GM19467 (cell line): ENCODE measurements at regions not wholly inside any gene's neighbourhood (a gene's known extent, or its start where the extent isn't known, plus 50 kb on each side); places are given as distances from the start of the nearest gene placed in this dataset.
"Not testable (repeated sequence)": the region's sequence is repeated elsewhere in the genome, so short reads cannot be mapped to it uniquely, and the experiment has no call there.

Experiments used
- ATAC-seq: cut with Tn5 transposase; IDR thresholded peaks from one replicate; pipeline ENCODE4 v1.9.1; 2021; ENCODE audit warnings: mild to moderate bottlenecking, moderate library complexity; ENCODE audit not compliant: unreplicated experiment

DNA sequence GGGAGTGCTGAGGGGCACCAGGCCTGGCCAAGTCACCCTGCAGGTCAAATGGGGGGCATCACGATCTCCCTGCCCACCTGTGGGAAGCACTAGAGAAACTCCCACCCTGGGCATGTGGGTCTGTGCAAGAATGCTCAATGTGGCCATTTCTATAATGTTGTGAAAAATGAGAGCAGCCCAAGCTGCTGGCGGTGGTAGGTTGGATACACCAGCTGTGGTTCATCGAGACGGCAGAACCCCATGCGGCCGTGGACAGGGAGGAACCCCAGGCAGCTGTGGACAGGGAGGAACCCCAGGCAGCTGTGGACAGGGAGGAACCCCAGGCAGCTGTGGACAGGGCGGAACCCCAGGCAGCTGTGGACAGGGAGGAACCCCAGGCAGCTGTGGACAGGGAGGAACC is 129.1 kb downstream of the BRD1 start:
- ATAC-seq: not testable (repeated sequence)

DNA sequence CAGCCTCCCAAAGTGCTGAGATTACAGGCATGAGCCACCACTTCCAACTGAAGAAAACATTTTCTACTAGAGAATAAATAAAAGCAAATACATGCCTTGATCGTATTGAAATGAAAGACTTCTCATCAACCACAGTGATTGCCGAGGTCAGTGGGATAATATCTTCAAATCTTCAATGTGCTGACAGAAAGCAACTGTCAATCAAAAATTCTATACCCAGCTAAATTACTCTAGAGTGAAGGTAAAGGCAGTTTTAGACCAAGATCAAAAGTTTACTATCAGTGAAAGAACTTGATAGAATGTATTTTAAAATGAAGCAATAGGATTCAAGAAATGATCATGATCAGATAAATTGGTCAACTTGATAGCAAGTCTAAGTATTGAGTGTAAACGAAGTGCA is 130.6 kb downstream of the BRD1 start:
- no peak for ATAC-seq

GRCh38 chr22:49694462-49695260 is 133.0 kb downstream of the BRD1 start:
- no peak for ATAC-seq

DNA sequence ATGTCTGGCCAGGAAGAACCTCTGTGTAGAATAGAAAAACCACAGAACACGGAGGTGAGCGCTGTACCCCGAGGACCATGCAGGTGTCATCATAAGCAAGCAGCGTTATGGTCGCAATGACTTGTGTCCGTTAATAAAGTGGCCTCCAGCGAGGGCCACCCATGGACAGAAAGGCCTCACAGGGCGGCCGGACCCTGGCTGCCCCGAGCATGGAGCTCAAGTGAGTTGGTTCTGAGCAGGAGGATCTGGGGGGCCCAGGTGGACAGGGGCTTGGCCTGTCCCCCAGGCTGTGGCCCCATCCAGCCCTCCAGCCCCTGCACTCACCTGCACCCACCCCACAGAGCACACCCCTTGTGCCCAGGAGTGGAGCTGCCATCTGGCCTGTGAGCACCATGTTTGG is 133.8 kb downstream of the BRD1 start:
- no peak for ATAC-seq

DNA sequence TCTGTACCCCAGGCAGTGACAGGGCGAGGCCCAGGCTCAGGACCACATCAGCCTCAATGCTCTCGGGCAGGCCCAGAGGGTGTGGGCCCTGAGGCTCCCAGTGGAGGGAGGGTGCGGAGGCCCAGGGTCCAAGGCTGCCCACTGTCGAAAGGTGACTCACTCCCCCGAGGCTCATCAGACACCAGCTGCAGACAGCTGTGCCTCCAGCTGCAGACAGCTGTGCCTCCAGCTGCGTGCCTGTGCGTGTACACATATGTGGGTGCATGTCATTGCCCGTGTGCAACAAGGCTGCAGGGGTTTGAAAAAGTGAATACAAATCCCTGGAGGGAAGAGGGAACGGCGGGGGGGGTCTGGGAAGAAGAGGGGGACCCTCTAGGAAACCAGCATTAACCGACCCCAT is 134.3 kb downstream of the BRD1 start:
- no peak for ATAC-seq

- no peak for ATAC-seq
These were observed 135.0 kb downstream of the BRD1 start for GRCh38 chr22:49692499-49693225.

- ATAC-seq: no peak
These were observed 136.4 kb downstream of the BRD1 start for GRCh38 chr22:49691256-49691655.

DNA sequence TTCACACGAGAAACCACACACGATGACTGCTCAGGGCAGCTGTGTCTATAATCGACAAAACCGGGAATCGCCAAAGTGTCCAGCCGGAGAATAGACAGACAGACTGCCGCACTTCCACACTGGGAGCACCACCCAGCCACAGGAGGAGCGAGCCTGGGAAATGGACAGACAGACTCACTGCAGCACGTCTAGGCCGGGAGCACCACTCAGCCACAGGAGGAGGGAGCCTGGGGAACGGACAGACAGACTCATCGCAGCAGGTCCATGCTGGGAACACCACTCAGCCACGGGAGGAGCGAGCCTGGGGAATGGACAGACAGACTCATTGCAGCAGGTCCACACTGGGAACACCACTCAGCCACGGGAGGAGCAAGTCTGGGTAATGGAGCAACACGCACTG is 137.2 kb downstream of the BRD1 start:
- ATAC-seq: no peak

- ATAC-seq: no peak
These were observed 137.8 kb downstream of the BRD1 start for GRCh38 chr22:49689858-49690257.

GRCh38 chr22:49689255-49689770 is 138.4 kb downstream of the BRD1 start:
- no peak for ATAC-seq

GRCh38 chr22:49688516-49689254 is 139.0 kb downstream of the BRD1 start:
- no peak for ATAC-seq

DNA sequence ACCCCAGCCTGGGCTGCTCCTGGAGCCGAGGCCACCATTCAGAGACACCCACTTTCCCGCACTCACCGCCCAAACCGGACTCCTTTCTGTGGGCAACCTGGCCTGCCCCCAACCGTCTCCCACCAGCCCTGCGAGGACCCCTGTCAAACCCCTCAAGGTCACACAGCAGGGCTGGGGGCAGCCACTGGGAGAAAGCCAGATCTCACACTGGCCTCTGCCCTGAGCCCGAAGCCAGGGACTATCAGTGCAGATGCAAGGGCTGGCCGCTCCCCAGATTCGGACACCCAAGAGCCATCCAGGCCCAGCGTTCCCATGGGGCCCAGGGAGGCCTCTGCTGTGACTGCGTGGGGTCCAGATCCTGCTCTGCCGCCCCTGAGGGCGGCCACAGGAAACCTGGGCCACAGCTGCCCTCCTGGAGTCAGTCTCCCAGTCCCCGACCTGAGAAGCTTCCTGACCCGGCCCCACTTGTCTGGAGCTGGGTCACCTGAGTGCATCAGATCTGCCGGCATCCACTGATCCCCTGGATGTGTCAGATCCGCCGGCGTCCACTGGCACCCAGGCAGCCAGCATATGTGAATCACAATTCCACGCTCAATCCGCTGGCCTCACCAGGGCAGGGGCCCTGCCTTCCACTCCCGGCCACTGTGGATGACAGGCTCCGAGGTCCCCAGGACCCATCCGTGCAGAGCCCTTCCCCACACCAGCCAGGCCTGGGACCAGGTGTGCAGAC is 139.7 kb downstream of the BRD1 start:
- no peak for ATAC-seq

GRCh38 chr22:49687333-49687732 is 140.3 kb downstream of the BRD1 start:
- ATAC-seq: no peak

- ATAC-seq: no peak
These were observed 141.0 kb downstream of the BRD1 start for GRCh38 chr22:49686495-49687219.

DNA sequence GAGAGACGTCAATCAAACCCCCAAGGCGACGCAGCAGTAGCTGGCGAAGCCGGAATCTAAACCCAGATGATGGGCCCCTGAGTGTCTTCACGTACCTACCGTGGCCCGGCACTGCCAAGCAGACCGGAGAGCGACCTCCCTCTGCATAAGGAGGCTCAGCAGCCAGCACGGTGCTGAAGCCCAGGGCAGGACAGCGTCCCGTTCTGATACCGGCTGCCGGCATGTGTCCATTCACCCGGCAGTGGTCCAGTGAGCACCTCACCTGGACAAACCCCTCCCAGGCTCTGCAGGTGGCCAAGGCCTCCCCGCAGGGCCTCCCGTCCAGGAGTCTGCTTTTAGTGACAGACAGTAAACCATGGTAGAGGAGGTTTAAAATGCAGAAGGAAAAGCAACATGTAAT is 142.0 kb downstream of the BRD1 start:
- no peak for ATAC-seq

GRCh38 chr22:49685116-49685515 is 142.6 kb downstream of the BRD1 start:
- ATAC-seq: no peak

GRCh38 chr22:49683032-49683431 is 144.6 kb downstream of the BRD1 start:
- ATAC-seq: no peak

- not testable (repeated sequence) for ATAC-seq
These were observed 146.9 kb downstream of the BRD1 start for GRCh38 chr22:49680819-49681218.

- no peak for ATAC-seq
These were observed 148.9 kb downstream of the BRD1 start for GRCh38 chr22:49678842-49679170.

DNA sequence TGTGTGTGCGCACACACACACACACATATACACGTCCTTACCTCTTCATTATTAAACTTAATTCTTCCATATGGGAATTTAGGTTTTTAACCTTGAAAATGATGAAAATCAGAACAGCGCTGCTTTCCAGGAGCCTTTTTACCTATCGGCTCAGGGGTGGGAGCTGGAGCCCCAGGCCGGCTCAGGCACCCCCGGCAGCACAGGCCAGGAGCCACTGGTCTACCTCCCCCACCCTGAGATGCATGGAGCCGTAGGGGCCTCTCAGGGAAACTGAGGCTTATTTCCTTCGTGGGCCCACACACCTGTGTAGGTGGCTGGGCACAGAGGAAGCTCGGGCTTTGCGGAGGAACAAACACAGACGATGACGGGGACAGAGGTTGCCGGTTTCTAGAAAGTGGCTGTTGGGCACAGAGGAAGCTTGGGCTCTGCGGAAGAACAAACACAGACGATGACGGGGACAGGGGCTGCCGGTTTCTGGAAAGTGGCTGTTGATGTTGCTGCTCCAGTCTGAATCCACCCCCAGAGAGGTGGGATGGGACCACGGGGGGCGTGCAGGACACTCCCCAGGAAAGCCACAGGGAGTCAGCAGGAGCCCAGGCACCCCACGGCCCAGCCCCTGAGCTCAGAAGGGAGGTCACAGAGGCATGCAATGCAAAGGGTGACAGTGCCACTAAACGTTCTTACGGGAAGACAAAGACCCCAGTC is 149.4 kb downstream of the BRD1 start:
- no peak for ATAC-seq
